ENCODE measurements at regions not wholly inside any gene's neighbourhood (a gene's known extent, or its start where the extent isn't known, plus 50 kb on each side); places are given as distances from the start of the nearest gene placed in this dataset.

- TF ChIP-seq CTCF (IDR thresholded peaks at IDR 0.05): no peak
- TF ChIP-seq POLR2AphosphoS5 (IDR thresholded peaks at IDR 0.05; ENCODE audit: low read depth, low read length): no peak
Measured at GRCh38 chr9:2407450-2407849, 214.1 kb upstream of the VLDLR start.

Measured in Panc1 (cell line).